ENCODE measurements at regions not wholly inside any gene's neighbourhood (a gene's known extent, or its start where the extent isn't known, plus 50 kb on each side); places are given as distances from the start of the nearest gene placed in this dataset.

GRCh38 chr5:67393211-67393610 lies 196.6 kb upstream of the CD180 start:
- in situ Hi-C loops (cut with HindIII; ENCODE audit: low pct_unique_long_range_greater_than_20kb, low sequenced_read_pairs), result no loop called here
- DNase-seq (ENCODE audit: low read depth), result no peak

GRCh38 chr5:67390935-67391334 lies 194.3 kb upstream of the CD180 start:
- no peak for DNase-seq (ENCODE audit: low read depth)

GRCh38 chr5:67383451-67383850 lies 186.9 kb upstream of the CD180 start:
- DNase-seq (ENCODE audit: low read depth), result no peak

More at GRCh38 chr5:67390935-67391334, 194.3 kb upstream of the CD180 start:
- in situ Hi-C loops (cut with HindIII; ENCODE audit: low pct_unique_long_range_greater_than_20kb, low sequenced_read_pairs), result no loop called here

GRCh38 chr5:67381236-67381880 lies 184.8 kb upstream of the CD180 start:
- DNase-seq (ENCODE audit: low read depth), result no peak
- in situ Hi-C loops (cut with HindIII; ENCODE audit: low pct_unique_long_range_greater_than_20kb, low sequenced_read_pairs), result no loop called here

More at GRCh38 chr5:67383451-67383850, 186.9 kb upstream of the CD180 start:
- in situ Hi-C loops (cut with HindIII; ENCODE audit: low pct_unique_long_range_greater_than_20kb, low sequenced_read_pairs), result no loop called here

- no peak for DNase-seq (ENCODE audit: low read depth)
- in situ Hi-C loops (cut with HindIII; ENCODE audit: low pct_unique_long_range_greater_than_20kb, low sequenced_read_pairs), result no loop called here
Measured at GRCh38 chr5:67380431-67380830, 183.8 kb upstream of the CD180 start.

DNA sequence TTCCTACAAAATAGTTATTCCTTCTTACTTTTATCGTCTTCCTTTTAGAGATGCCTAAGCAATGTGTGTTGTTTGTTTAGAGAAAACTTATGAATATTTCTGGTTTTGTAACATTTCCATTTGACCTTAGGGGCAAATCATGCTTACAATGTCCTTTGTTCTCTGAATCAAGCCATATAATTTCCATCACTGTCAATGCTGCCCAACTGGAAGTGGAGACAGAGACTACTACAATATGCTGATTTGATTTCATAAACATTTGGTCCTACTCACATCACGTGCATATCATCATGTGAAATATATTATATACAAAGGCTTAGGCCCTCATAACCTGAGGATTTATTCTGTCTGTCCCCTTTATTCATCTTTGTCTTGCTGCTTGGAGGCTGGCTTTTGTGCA lies 183.2 kb upstream of the CD180 start:
- in situ Hi-C loops (cut with HindIII; ENCODE audit: low pct_unique_long_range_greater_than_20kb, low sequenced_read_pairs), result no loop called here
- no peak for DNase-seq (ENCODE audit: low read depth)

DNA sequence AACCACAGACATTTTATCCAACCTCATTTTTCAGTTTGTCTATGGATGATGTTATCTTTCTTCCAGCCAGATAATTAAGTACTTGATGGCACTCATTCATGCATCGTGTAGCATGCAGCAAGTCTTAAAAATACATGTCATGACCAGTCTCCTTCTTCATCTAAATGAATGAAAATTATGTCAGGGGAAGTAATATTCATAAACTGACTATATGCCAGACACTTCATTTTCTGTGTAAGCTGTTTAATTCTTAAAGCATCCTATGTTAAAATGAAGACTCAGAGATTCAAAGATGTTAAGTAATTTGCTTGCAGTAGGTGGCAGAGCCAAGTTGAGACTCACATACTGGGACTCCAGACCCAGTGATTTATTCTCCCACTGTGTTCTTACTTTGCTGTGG lies 181.7 kb upstream of the CD180 start:
- no peak for DNase-seq (ENCODE audit: low read depth)
- in situ Hi-C loops (cut with HindIII; ENCODE audit: low pct_unique_long_range_greater_than_20kb, low sequenced_read_pairs), result no loop called here

DNA sequence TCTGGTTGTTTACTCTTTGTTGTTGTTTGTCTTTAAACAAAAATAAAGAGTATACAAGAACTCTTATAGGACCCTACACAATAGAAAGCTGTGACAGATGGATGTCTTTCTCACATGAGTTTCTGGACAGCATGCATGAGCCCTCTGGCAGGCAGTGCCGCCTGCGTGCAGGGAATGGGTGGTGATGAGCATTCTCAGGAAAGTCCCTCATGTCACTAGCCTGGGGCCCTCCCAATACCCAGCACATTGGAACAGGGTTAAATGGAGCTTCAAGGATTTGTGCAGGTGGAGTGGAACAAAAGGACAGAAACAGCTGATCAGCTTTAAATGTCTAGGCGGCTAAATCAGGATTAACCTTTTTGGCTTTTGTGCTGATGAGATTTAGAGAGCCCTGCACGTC lies 181.0 kb upstream of the CD180 start:
- no peak for DNase-seq (ENCODE audit: low read depth)
- in situ Hi-C loops (cut with HindIII; ENCODE audit: low pct_unique_long_range_greater_than_20kb, low sequenced_read_pairs), result no loop called here

DNA sequence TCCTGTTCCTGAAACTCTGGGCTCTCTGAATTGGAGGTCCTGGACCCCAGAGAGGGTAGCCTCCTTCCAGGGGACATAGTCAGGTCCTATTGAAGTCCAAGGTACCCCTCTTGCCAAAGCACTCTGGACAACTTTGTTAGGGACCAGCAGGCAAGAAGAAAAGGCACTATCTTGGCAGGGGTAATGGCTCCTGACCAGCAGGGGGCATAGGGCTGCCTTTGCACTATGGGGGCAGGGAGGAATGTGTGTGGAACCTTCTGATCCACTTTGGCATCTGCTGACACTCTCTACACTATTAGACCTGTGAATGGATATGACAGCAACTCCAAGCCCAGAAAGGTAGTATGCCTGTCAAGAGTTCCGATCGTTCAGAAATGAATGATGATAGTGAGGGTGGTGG lies 179.0 kb upstream of the CD180 start:
- in situ Hi-C loops (cut with HindIII; ENCODE audit: low pct_unique_long_range_greater_than_20kb, low sequenced_read_pairs), result no loop called here
- DNase-seq (ENCODE audit: low read depth), result no peak

DNA sequence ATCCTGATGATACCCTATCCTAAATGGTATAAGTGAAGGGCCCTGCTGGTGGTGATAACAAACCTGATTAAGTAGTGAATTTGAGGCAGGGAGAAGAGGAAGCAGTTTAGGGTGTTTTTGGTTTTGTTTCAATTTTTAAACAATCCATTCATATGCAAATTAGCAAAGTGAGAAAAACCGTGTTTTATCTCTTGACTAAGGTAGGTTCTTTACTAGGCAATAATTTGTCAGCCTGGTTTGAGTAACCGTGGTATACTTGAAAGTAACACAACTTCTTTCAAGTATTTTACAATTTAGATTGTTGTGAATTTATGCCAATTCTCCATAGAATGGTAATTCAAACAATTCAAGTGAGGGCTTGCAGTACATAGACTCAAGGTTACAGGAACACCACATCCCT lies 177.8 kb upstream of the CD180 start:
- DNase-seq (ENCODE audit: low read depth), result no peak
- in situ Hi-C loops (cut with HindIII; ENCODE audit: low pct_unique_long_range_greater_than_20kb, low sequenced_read_pairs), result no loop called here

- in situ Hi-C loops (cut with HindIII; ENCODE audit: low pct_unique_long_range_greater_than_20kb, low sequenced_read_pairs), result no loop called here
- no peak for DNase-seq (ENCODE audit: low read depth)
Measured at GRCh38 chr5:67373518-67373917, 176.9 kb upstream of the CD180 start.

GRCh38 chr5:67372887-67373286 lies 176.3 kb upstream of the CD180 start:
- DNase-seq (ENCODE audit: low read depth), result no peak
- in situ Hi-C loops (cut with HindIII; ENCODE audit: low pct_unique_long_range_greater_than_20kb, low sequenced_read_pairs), result no loop called here

GRCh38 chr5:67371924-67372323 lies 175.3 kb upstream of the CD180 start:
- no peak for DNase-seq (ENCODE audit: low read depth)
- in situ Hi-C loops (cut with HindIII; ENCODE audit: low pct_unique_long_range_greater_than_20kb, low sequenced_read_pairs), result no loop called here

DNA sequence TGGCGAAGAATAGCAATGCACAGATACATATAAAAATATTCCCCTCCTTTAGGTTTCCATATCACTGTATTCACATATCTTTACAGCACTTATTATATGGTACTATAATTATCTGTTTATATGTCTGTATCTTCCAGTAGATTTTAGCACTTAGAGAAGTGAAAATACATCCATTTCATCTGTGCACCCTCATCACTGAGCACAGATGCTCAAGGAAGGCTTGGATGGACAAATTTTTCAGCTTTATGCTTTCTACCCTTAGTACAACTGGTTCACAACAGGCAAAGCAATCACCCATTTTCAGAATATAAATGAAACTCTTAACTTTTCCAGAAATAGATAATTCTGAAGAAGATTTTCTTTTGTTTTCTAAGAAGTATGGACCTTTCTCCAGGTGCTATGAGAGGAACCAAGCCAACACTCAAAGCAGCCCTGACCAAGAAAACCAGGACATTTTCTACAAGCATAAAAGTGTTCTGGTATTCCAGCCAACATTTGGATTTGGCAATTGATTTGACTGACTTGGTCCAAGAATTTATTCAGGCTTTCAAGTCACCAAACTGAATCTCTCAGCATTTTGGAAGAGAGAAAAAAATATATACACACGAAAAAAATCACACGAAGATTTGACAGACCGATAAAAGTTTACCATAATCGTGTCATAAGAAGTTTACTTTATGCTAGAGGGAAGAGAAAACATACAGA lies 170.2 kb upstream of the CD180 start:
- DNase-seq (ENCODE audit: low read depth), result no peak

DNA sequence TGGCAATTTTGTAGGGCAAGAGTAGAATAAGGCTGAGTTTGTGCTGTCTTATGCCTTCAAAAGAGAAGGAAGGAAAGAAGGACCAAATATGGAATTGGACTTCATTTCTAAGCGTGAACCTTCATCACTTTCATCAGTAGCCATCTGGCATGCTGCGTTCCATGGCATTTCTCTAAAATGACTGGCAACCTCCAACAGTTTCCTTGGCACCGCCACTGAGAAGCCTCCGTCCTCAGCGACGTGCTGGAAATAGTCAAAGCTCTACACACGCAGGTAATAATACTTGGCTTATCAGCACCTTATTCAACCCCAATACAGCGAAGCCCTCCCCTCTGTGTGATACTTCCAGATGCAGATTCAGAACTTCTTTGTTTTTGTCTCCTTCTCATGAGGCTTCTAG lies 169.7 kb upstream of the CD180 start:
- no peak for DNase-seq (ENCODE audit: low read depth)
- in situ Hi-C loops (cut with HindIII; ENCODE audit: low pct_unique_long_range_greater_than_20kb, low sequenced_read_pairs), result no loop called here

More for the DNA sequence above, 170.2 kb upstream of the CD180 start:
- in situ Hi-C loops (cut with HindIII; ENCODE audit: low pct_unique_long_range_greater_than_20kb, low sequenced_read_pairs), result no loop called here

DNA sequence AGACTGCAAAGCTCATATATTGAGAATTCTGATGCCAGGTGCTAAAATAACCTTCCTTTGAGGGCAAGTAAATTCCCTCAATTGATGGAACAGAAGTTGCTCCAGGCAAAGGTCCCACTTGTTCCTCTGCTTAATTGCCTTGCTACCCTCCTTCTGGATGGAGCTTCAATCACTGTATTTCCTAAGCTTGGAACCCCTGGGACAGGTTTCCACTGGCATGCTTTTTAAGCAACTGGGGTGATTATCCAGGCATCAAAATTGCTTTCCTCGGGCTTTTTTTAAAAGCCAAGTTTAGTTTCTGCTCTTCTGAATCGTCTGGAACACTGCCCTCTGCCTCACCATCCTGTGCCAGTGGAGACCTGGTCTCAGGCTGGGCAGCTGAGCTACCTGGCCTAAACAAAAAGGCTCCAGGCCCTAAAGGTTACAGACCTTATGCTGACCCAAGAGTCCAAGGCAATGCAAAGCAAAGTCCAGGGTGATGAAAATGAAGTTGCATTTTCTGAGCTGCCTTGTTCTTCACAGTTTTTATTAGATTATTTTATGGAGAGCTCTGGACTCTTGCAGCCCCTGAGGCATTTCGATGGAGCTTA lies 167.9 kb upstream of the CD180 start:
- in situ Hi-C loops (cut with HindIII; ENCODE audit: low pct_unique_long_range_greater_than_20kb, low sequenced_read_pairs), result no loop called here
- DNase-seq (ENCODE audit: low read depth), result no peak

- DNase-seq (ENCODE audit: low read depth), result no peak
- in situ Hi-C loops (cut with HindIII; ENCODE audit: low pct_unique_long_range_greater_than_20kb, low sequenced_read_pairs), result no loop called here
Measured at GRCh38 chr5:67363963-67364362, 167.4 kb upstream of the CD180 start.

DNA sequence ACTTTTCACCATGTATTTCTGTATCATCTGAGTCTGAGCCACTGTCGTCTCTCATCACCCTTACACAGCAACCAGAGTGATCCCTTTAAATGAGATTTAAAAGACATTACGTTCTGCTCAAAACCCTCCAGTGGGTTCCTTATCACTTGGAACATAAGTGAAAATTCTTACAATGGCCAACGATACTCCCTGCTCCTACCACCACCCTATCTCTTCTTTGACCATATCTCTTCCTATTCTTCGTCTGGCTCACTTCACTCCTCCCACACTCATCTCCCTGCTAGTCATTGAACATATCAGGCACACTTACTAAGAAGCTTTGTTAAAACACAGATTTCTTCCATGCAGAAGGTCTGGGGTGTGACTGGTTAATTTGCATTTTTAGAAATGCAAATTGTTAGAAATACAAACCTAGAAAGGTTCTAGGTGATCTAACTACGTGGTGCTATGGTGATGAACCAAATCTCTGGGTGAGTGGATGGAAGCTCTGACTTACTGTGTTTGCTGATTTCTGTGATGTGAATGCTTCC lies 166.6 kb upstream of the CD180 start:
- in situ Hi-C loops (cut with HindIII; ENCODE audit: low pct_unique_long_range_greater_than_20kb, low sequenced_read_pairs), result no loop called here
- DNase-seq (ENCODE audit: low read depth), result no peak

GRCh38 chr5:67361932-67362729 lies 165.5 kb upstream of the CD180 start:
- in situ Hi-C loops (cut with HindIII; ENCODE audit: low pct_unique_long_range_greater_than_20kb, low sequenced_read_pairs), result no loop called here
- DNase-seq (ENCODE audit: low read depth), result peak; percentile 2
